Prostate gland (tissue), 2 donors: ENCODE measurements at regions not wholly inside any gene's neighbourhood (a gene's known extent, or its start where the extent isn't known, plus 50 kb on each side); places are given as distances from the start of the nearest gene placed in this dataset.
A peak's percentile ranks its signal among the peaks of the same experiment; 100 is the strongest.

Source experiments
- POLR2A ChIP-seq: fragments of 450-650 bp; IDR thresholded peaks from one replicate; pipeline ENCODE4 v1.6.1; 2016; ENCODE audit warnings: antibody characterized with exemption, mild to moderate bottlenecking
- POLR2AphosphoS5 ChIP-seq: sonication (generic); formaldehyde crosslinking; IDR thresholded peaks from one replicate; pipeline ENCODE4 v1.6.1; 2017; ENCODE audit warnings: antibody characterized with exemption
- TF ChIP-seq, protein P1 (sequence below), 4 experiments: fragments of 200-600 bp in 2 of 4; fragments of 450-650 bp in 2 of 4; sonication (generic) in 2 of 4; IDR thresholded peaks; 1 replicate in 3 of 4; 2 replicates in 1 of 4; pipeline ENCODE4 v1.5.1; 2016 to 2019; ENCODE audit warnings: antibody characterized with exemption in 4 of 4, mild to moderate bottlenecking in 2 of 4, moderate library complexity in 2 of 4

DNA sequence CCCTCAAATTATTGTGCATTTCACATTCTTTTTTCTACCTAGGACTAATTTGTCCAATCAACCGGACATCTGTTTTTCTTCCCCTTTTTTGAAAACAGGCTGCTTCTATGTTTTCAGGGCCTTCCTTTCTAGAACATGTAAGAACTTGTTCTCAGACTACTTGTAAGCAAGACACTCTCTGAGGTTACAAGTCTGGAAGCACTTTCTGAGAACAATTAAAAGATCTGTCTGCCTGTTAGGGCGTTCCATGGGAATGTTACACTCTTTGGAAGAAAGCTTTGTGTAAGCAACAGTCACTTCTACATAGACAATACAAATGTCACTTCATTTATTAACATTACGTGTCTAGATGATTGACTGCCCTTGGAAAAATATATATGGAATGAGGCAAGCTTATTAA is 50.9 kb upstream of the HSPB3 start:
- TF ChIP-seq, protein P1, sequence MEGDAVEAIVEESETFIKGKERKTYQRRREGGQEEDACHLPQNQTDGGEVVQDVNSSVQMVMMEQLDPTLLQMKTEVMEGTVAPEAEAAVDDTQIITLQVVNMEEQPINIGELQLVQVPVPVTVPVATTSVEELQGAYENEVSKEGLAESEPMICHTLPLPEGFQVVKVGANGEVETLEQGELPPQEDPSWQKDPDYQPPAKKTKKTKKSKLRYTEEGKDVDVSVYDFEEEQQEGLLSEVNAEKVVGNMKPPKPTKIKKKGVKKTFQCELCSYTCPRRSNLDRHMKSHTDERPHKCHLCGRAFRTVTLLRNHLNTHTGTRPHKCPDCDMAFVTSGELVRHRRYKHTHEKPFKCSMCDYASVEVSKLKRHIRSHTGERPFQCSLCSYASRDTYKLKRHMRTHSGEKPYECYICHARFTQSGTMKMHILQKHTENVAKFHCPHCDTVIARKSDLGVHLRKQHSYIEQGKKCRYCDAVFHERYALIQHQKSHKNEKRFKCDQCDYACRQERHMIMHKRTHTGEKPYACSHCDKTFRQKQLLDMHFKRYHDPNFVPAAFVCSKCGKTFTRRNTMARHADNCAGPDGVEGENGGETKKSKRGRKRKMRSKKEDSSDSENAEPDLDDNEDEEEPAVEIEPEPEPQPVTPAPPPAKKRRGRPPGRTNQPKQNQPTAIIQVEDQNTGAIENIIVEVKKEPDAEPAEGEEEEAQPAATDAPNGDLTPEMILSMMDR (IDR thresholded peaks at IDR 0.05), result no peak
- peak; percentile 55 for TF ChIP-seq POLR2AphosphoS5
- no peak for TF ChIP-seq POLR2A
